HEK293 (cell line): ENCODE measurements at regions not wholly inside any gene's neighbourhood (a gene's known extent, or its start where the extent isn't known, plus 50 kb on each side); places are given as distances from the start of the nearest gene placed in this dataset.

Experiments
- REST ChIP-seq: fragments of 450-650 bp; formaldehyde crosslinking; IDR thresholded peaks from 2 replicates; pipeline ENCODE4 v1.5.1; 2016; ENCODE audit warnings: missing biosample characterization, missing genetic modification characterization
- ZBTB8A ChIP-seq: fragments of 450-650 bp; formaldehyde crosslinking; IDR thresholded peaks from 2 replicates; pipeline ENCODE4 v1.5.1; 2016; ENCODE audit warnings: missing biosample characterization, missing genetic modification characterization

GRCh38 chr6:9634776-9635175 is 780.1 kb downstream of the TFAP2A start:
- TF ChIP-seq ZBTB8A (tag by site-specific recombination) (no peak), REST (tag by site-specific recombination) (no peak)
